ENCODE measurements at regions not wholly inside any gene's neighbourhood (a gene's known extent, or its start where the extent isn't known, plus 50 kb on each side); places are given as distances from the start of the nearest gene placed in this dataset.
"Not testable (repeated sequence)": the region's sequence is repeated elsewhere in the genome, so short reads cannot be mapped to it uniquely, and the experiment has no call there.

- TF ChIP-seq ZFX (IDR thresholded peaks at IDR 0.05; ENCODE audit: borderline replicate concordance), result no peak
- TF ChIP-seq, protein P1, sequence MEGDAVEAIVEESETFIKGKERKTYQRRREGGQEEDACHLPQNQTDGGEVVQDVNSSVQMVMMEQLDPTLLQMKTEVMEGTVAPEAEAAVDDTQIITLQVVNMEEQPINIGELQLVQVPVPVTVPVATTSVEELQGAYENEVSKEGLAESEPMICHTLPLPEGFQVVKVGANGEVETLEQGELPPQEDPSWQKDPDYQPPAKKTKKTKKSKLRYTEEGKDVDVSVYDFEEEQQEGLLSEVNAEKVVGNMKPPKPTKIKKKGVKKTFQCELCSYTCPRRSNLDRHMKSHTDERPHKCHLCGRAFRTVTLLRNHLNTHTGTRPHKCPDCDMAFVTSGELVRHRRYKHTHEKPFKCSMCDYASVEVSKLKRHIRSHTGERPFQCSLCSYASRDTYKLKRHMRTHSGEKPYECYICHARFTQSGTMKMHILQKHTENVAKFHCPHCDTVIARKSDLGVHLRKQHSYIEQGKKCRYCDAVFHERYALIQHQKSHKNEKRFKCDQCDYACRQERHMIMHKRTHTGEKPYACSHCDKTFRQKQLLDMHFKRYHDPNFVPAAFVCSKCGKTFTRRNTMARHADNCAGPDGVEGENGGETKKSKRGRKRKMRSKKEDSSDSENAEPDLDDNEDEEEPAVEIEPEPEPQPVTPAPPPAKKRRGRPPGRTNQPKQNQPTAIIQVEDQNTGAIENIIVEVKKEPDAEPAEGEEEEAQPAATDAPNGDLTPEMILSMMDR (IDR thresholded peaks at IDR 0.05), result no peak
- no peak overlapping the region for H3K27ac ChIP-seq
Measured at GRCh38 chr1:80534606-80535360, 1266.0 kb upstream of the ADGRL2 start.

- H3K27ac ChIP-seq, result no peak overlapping the region
- TF ChIP-seq, protein P1 (IDR thresholded peaks at IDR 0.05), result no peak
- no peak for TF ChIP-seq ZFX (IDR thresholded peaks at IDR 0.05; ENCODE audit: borderline replicate concordance)
Measured at GRCh38 chr1:80533775-80534334, 1266.9 kb upstream of the ADGRL2 start.

DNA sequence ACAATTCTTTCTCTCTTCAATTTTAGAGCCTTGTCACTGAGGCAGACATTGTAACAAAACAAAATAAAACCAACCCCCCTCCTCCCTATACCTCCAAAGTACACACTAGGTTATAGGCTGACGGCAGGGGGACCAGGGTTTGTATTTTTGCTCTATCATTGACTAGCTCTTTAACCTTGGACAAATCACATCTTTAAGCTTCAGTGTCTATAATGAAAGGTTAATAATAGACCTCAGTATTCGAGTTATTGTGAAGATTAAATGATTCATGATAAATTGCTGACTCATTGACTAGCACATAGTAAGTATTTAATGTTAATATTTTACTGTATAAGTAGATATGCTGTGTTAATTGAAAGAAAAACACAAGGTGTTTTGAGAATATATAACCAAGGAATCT, 1267.6 kb upstream of the ADGRL2 start:
- TF ChIP-seq ZFX (IDR thresholded peaks at IDR 0.05; ENCODE audit: borderline replicate concordance), result no peak

GRCh38 chr1:80531182-80531581, 1269.6 kb upstream of the ADGRL2 start:
- no peak overlapping the region for H3K27ac ChIP-seq
- no peak for TF ChIP-seq ZFX (IDR thresholded peaks at IDR 0.05; ENCODE audit: borderline replicate concordance)
- TF ChIP-seq, protein P1 (IDR thresholded peaks at IDR 0.05), result no peak

More for the DNA sequence above, 1267.6 kb upstream of the ADGRL2 start:
- H3K27ac ChIP-seq, result no peak overlapping the region

DNA sequence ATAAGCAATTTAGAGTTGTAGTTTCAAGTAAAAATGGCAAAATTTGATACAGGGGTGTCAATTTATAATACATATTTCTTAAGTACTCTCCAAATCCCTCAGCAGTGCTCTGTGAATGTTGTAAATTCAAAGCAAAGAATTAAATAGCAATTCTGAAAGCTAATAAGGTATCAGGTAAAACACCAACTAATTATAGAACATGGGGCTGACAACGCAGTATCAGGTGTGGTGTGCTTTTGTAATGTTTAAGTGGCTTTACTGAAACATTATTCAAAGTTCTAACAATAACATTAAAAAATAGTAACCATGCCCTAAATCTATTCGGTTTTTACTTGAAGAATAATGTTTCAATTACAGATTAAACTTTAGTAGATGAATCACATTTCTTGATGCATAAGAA, 1271.2 kb upstream of the ADGRL2 start:
- no peak overlapping the region for H3K27ac ChIP-seq

DNA sequence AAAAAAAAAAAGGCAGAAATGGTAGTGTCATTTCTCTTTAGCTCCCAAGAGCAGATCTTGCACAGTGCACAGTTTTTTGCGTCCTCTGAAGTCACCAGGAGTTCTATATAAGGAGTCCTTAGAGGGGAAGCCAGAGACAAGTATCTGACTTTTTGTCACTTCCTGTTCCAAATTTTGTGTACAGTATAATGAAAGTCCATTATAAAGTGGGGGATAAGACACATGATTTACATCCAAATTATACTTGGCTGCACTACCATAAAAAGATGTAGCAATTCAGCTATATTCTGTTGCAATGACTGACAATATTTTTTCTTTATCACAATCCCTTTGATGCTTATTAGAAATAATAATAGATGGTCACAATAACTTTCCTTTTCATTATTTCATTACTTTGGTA, 1276.9 kb upstream of the ADGRL2 start:
- H3K27ac ChIP-seq, result no peak overlapping the region
- TF ChIP-seq ZFX (IDR thresholded peaks at IDR 0.05; ENCODE audit: borderline replicate concordance), result no peak
- TF ChIP-seq, protein P1 (IDR thresholded peaks at IDR 0.05), result no peak

More for the DNA sequence above, 1271.2 kb upstream of the ADGRL2 start:
- TF ChIP-seq ZFX (IDR thresholded peaks at IDR 0.05; ENCODE audit: borderline replicate concordance), result no peak
- TF ChIP-seq, protein P1 (IDR thresholded peaks at IDR 0.05), result no peak

DNA sequence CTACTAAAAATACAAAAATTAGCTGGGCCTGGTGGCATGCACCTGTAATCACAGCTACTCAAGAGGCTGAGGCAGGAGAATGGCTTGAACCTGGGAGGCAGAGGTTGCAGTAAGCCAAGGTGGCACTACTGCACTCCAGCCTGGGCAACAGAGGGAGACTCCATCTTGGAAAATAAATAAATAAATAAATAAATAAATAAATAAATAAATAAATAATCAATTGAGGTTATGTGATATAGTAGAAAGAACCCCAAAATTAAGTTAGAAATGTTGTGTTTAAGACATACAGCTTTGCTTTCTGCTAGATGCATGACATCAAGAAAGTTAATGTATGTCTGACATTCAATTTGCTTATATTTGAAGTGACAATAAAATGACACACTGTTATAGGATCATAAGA, 1277.7 kb upstream of the ADGRL2 start:
- H3K27ac ChIP-seq, result not testable (repeated sequence)

DNA sequence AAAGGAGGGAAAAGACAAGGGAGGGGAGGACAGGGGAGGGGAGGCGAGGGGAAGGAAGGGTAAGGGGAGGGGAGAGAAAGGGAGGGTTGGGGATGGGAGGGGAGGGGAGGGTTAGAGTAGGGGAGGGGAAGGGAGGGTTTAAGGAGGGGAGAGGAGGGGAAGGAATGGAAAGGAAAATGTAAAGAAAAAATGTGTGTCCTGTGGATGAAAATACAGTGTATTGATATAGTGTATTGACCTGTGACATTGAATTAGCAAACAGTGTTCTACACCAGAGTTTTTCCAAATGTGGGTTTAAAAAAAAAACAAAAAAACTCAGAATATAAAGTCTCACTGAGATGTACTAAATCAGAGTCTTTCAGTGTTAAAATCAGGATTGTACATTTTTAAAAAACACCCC, 1279.8 kb upstream of the ADGRL2 start:
- no peak for TF ChIP-seq ZFX (IDR thresholded peaks at IDR 0.05; ENCODE audit: borderline replicate concordance)
- TF ChIP-seq, protein P1 (IDR thresholded peaks at IDR 0.05), result no peak
- H3K27ac ChIP-seq, result no peak overlapping the region
